ENCODE measurements at regions not wholly inside any gene's neighbourhood (a gene's known extent, or its start where the extent isn't known, plus 50 kb on each side); places are given as distances from the start of the nearest gene placed in this dataset.

DNA sequence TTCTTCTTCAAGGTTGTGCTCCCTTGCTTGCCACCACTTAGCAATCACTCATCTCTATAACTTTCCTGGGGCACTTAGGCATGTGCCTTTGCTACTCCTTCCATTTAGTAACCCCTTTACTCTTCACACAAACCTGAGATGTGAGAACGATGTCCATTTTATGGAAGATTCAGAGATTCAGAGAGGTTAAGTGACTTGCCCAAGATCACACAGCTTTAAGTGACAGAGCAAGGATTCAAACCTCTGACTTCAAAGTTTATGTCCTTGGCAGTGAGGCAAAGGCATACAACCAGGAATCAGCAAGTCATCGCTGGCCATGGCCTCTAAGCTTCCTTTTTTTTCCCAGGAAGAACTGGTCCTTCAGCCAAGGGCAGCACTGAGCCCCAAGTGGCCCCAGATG is 56.0 kb upstream of the GALNT10 start:
- TF ChIP-seq SPI1 (IDR thresholded peaks at IDR 0.05; ENCODE audit: borderline replicate concordance, low read depth) (no peak), GABPA (IDR thresholded peaks at IDR 0.05; ENCODE audit: low read depth) (no peak), POLR2AphosphoS5 (IDR thresholded peaks at IDR 0.05; ENCODE audit: low read depth) (no peak)
- TF ChIP-seq, protein P1, sequence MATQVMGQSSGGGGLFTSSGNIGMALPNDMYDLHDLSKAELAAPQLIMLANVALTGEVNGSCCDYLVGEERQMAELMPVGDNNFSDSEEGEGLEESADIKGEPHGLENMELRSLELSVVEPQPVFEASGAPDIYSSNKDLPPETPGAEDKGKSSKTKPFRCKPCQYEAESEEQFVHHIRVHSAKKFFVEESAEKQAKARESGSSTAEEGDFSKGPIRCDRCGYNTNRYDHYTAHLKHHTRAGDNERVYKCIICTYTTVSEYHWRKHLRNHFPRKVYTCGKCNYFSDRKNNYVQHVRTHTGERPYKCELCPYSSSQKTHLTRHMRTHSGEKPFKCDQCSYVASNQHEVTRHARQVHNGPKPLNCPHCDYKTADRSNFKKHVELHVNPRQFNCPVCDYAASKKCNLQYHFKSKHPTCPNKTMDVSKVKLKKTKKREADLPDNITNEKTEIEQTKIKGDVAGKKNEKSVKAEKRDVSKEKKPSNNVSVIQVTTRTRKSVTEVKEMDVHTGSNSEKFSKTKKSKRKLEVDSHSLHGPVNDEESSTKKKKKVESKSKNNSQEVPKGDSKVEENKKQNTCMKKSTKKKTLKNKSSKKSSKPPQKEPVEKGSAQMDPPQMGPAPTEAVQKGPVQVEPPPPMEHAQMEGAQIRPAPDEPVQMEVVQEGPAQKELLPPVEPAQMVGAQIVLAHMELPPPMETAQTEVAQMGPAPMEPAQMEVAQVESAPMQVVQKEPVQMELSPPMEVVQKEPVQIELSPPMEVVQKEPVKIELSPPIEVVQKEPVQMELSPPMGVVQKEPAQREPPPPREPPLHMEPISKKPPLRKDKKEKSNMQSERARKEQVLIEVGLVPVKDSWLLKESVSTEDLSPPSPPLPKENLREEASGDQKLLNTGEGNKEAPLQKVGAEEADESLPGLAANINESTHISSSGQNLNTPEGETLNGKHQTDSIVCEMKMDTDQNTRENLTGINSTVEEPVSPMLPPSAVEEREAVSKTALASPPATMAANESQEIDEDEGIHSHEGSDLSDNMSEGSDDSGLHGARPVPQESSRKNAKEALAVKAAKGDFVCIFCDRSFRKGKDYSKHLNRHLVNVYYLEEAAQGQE (IDR thresholded peaks at IDR 0.05; ENCODE audit: insufficient replicate concordance, low read depth): no peak
- TF ChIP-seq, protein P2, sequence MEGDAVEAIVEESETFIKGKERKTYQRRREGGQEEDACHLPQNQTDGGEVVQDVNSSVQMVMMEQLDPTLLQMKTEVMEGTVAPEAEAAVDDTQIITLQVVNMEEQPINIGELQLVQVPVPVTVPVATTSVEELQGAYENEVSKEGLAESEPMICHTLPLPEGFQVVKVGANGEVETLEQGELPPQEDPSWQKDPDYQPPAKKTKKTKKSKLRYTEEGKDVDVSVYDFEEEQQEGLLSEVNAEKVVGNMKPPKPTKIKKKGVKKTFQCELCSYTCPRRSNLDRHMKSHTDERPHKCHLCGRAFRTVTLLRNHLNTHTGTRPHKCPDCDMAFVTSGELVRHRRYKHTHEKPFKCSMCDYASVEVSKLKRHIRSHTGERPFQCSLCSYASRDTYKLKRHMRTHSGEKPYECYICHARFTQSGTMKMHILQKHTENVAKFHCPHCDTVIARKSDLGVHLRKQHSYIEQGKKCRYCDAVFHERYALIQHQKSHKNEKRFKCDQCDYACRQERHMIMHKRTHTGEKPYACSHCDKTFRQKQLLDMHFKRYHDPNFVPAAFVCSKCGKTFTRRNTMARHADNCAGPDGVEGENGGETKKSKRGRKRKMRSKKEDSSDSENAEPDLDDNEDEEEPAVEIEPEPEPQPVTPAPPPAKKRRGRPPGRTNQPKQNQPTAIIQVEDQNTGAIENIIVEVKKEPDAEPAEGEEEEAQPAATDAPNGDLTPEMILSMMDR (IDR thresholded peaks at IDR 0.05; ENCODE audit: insufficient read depth, low read length): no peak
